Epithelial cell of esophagus (primary cell): ENCODE measurements at regions not wholly inside any gene's neighbourhood (a gene's known extent, or its start where the extent isn't known, plus 50 kb on each side); places are given as distances from the start of the nearest gene placed in this dataset.
A peak's percentile ranks its signal among the peaks of the same experiment; 100 is the strongest.
"Not testable (repeated sequence)": the region's sequence is repeated elsewhere in the genome, so short reads cannot be mapped to it uniquely, and the experiment has no call there.

Experiments
- DNase-seq: peaks from one replicate; pipeline ENCODE4 v3.0.0; 2010; ENCODE audit warnings: low read depth
- H3K4me3 ChIP-seq: 2 replicates; pipeline ENCODE4 v1.5.1; 2011; ENCODE audit warnings: mild to moderate bottlenecking, low read length, control low read depth
- CTCF ChIP-seq: IDR thresholded peaks from 2 replicates; pipeline ENCODE4 v1.5.1; 2011; ENCODE audit warnings: low read depth, mild to moderate bottlenecking, low read length, control low read depth, inconsistent platforms; ENCODE audit not compliant: insufficient read depth; ENCODE audit errors: missing control alignments

GRCh38 chr7:91569728-91570457 lies 305.7 kb downstream of the FZD1 start:
- DNase-seq = peak; percentile 49
- no peak overlapping the region for H3K4me3 ChIP-seq
- no peak for TF ChIP-seq CTCF

GRCh38 chr7:91570560-91570959 lies 306.3 kb downstream of the FZD1 start:
- no peak for TF ChIP-seq CTCF
- DNase-seq = no peak
- no peak overlapping the region for H3K4me3 ChIP-seq

- no peak for DNase-seq
- H3K4me3 ChIP-seq = no peak overlapping the region
- no peak for TF ChIP-seq CTCF
These were observed 307.4 kb downstream of the FZD1 start for GRCh38 chr7:91571601-91572000.

- no peak for DNase-seq
- TF ChIP-seq CTCF = no peak
- no peak overlapping the region for H3K4me3 ChIP-seq
These were observed 307.1 kb downstream of the MTERF1 start for GRCh38 chr7:91573405-91573804.

GRCh38 chr7:91576459-91576858 lies 304.0 kb downstream of the MTERF1 start:
- not testable (repeated sequence) for H3K4me3 ChIP-seq, DNase-seq

GRCh38 chr7:91579837-91580236 lies 300.7 kb downstream of the MTERF1 start:
- no peak for TF ChIP-seq CTCF
- no peak for DNase-seq
- no peak overlapping the region for H3K4me3 ChIP-seq

GRCh38 chr7:91582799-91583477 lies 297.6 kb downstream of the MTERF1 start:
- H3K4me3 ChIP-seq = no peak overlapping the region
- no peak for TF ChIP-seq CTCF
- no peak for DNase-seq
